ENCODE measurements at regions not wholly inside any gene's neighbourhood (a gene's known extent, or its start where the extent isn't known, plus 50 kb on each side); places are given as distances from the start of the nearest gene placed in this dataset.

GRCh38 chr12:25311506-25311905, 60.8 kb upstream of the KRAS start:
- TF ChIP-seq ELF4 (IDR thresholded peaks at IDR 0.05) = no peak
- no peak for TF ChIP-seq ARNT (IDR thresholded peaks at IDR 0.05)
- no peak for TF ChIP-seq FOXM1 (IDR thresholded peaks at IDR 0.05; ENCODE audit: borderline replicate concordance)
- TF ChIP-seq SUZ12 (IDR thresholded peaks at IDR 0.05) = no peak
- no peak for TF ChIP-seq BHLHE40 (IDR thresholded peaks at IDR 0.05; ENCODE audit: borderline replicate concordance)
- TF ChIP-seq PKNOX1 (IDR thresholded peaks at IDR 0.05) = no peak
- TF ChIP-seq ZNF384 (IDR thresholded peaks at IDR 0.05) = no peak
- TF ChIP-seq FOXA1 (IDR thresholded peaks at IDR 0.05) = no peak
- TF ChIP-seq SP1 (IDR thresholded peaks at IDR 0.05) = no peak
- no peak for TF ChIP-seq TARDBP (IDR thresholded peaks at IDR 0.05)
